GM18951 (cell line): ENCODE measurements at regions not wholly inside any gene's neighbourhood (a gene's known extent, or its start where the extent isn't known, plus 50 kb on each side); places are given as distances from the start of the nearest gene placed in this dataset.
"Not testable (repeated sequence)": the region's sequence is repeated elsewhere in the genome, so short reads cannot be mapped to it uniquely, and the experiment has no call there.

Experiments
- POLR2A ChIP-seq: IDR thresholded peaks from 4 replicates; pipeline ENCODE4 v1.6.1; 2011; ENCODE audit warnings: mild to moderate bottlenecking; ENCODE audit not compliant: insufficient read length, insufficient read depth; ENCODE audit errors: extremely low read depth
- in situ Hi-C: fragments of 300-500 bp; cut with MboI; formaldehyde crosslinking; loops from one replicate; pipeline ENCODE4 v1.12.0; 2022; ENCODE audit warnings: low sequenced_read_pairs, mixed read lengths, inconsistent platforms; ENCODE audit not compliant: unreplicated experiment

- in situ Hi-C loops = no loop called here
- TF ChIP-seq POLR2A = no peak
Measured at GRCh38 chr18:45328296-45328695, 287.0 kb upstream of the SLC14A2 start.

DNA sequence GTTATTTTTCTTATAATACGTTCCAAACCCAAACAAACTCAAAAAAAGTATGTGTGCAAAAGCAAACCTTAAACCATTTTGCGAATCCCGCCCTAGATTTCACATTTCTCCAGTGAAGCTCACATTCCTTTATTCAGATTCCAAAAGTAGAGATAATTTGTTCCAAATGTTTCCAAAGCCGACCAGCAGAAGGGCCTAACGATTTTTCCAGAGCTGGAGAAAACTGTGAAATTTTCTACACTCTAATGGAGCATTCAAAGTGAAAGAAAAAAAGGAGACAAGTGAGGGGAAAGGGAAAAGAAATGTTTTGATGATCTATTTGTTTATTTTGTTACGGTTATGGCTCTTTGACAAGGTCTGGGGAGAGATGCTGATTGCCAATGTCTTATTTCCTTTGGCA, 286.5 kb upstream of the SLC14A2 start:
- in situ Hi-C loops = no loop called here

GRCh38 chr18:45329316-45329715, 286.0 kb upstream of the SLC14A2 start:
- TF ChIP-seq POLR2A = no peak
- in situ Hi-C loops = no loop called here

More for the DNA sequence above, 286.5 kb upstream of the SLC14A2 start:
- no peak for TF ChIP-seq POLR2A

GRCh38 chr18:45330170-45330594, 285.1 kb upstream of the SLC14A2 start:
- no peak for TF ChIP-seq POLR2A
- in situ Hi-C loops = no loop called here

DNA sequence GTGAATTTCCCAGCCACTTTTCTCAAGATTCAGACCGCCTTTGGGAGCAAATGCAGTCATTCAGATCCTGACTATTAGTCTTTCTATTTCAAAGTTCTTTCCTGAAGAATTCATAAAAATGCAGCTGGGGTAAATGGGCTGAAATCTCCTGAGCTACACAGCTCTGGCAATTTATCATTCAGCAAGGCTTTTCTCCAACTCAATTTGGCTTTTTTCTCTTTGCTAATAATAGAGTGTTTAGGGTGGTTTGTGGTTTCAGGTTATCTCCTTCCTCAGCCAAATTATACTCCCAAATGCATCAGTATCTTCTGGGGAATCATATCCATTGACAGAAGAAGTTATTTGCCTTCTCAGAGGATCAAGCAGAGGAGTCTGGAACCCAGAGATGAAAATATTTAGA, 282.4 kb upstream of the SLC14A2 start:
- in situ Hi-C loops = no loop called here
- TF ChIP-seq POLR2A = no peak

- in situ Hi-C loops = no loop called here
- no peak for TF ChIP-seq POLR2A
Measured at GRCh38 chr18:45334191-45334590, 281.1 kb upstream of the SLC14A2 start.

GRCh38 chr18:45335282-45336043, 279.8 kb upstream of the SLC14A2 start:
- TF ChIP-seq POLR2A = no peak
- in situ Hi-C loops = no loop called here

GRCh38 chr18:45336448-45336847, 278.8 kb upstream of the SLC14A2 start:
- in situ Hi-C loops = no loop called here
- TF ChIP-seq POLR2A = no peak

DNA sequence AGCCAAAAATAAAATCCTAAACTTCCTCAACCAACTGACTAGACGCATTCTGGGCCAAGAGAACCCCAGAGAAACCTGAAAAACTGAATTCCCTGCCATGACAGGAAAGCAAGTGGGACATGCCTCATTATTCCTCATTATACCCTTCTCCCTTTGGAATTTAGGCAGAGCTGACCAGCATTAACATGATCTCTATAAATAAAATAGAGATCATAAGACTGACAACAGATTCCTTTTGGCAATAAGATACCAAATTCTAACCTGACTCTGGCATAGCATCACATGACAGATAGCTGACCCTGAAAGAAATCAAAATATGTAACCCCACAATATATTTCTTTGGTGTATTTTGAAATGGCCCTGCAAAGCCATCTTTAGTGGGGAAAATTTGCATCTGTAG, 277.8 kb upstream of the SLC14A2 start:
- TF ChIP-seq POLR2A = no peak
- in situ Hi-C loops = no loop called here

GRCh38 chr18:45339810-45340550, 275.3 kb upstream of the SLC14A2 start:
- TF ChIP-seq POLR2A = no peak
- in situ Hi-C loops = no loop called here

DNA sequence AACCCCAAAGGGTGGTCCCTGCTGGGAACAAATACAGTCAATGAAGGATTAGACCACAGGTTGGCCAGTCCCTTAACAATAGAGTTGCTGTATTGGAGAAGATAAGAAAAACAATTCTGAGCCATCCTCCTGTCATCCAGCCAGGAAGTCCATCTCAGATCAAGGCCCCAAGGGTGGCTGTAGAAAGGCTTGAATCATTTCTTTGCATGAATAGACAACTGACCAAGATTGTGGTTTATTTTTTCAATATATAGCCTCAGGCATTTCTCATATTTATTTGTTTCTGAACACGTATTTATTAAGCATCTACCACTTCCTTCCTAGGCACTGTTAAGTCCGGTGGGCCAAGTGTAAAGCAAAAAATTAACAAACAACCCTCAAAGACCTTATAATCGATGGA, 274.4 kb upstream of the SLC14A2 start:
- no peak for TF ChIP-seq POLR2A
- in situ Hi-C loops = no loop called here

- in situ Hi-C loops = no loop called here
- TF ChIP-seq POLR2A = no peak
Measured at GRCh38 chr18:45341454-45341853, 273.8 kb upstream of the SLC14A2 start.

DNA sequence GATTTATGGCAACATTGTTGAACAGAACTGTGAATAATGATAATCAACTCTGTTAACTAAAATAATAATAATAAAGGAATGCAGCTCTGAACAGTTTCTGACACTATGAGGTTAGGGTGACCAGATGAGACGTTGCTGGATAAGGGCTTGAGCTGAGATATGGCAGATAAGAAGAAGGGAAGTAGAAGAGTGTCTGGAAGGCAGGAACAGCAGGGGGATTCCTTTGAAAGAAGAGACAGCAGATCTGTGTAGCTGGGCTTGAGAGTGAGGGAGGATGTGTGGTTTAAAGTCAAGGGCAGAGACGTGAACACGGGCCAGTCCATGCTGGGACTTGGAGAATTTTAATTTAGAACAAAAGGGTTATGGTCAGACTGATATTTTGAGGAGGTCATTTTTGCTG, 273.1 kb upstream of the SLC14A2 start:
- TF ChIP-seq POLR2A = no peak
- in situ Hi-C loops = no loop called here

GRCh38 chr18:45342653-45343052, 272.6 kb upstream of the SLC14A2 start:
- in situ Hi-C loops = no loop called here
- TF ChIP-seq POLR2A = no peak

DNA sequence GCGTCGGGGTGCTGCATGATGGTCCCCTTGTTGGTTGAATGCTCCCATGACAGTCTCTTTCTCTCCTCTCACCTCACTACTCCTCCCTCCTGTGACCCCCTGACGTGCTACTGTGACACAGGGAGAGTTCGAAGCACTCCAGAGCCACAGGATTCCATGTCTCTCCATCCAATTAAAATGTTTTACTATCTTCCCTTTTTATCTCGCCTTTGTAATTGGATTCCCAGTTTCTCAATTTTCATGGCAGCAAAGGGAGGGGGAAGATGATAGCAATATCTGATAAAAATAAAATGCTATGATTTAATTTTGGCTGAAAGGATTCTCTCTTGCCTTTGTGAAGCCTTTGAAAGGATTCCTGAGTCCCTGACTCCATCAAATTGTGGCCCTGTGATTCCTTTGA, 271.9 kb upstream of the SLC14A2 start:
- TF ChIP-seq POLR2A = no peak
- in situ Hi-C loops = no loop called here

GRCh38 chr18:45344680-45345079, 270.6 kb upstream of the SLC14A2 start:
- in situ Hi-C loops = not testable (repeated sequence)
